ENCODE measurements at regions not wholly inside any gene's neighbourhood (a gene's known extent, or its start where the extent isn't known, plus 50 kb on each side); places are given as distances from the start of the nearest gene placed in this dataset.

GRCh38 chr2:126792993-126793392 is 105.7 kb upstream of the TEX51 start:
- no peak for DNase-seq (ENCODE audit: low read depth in 2 of 2)

- DNase-seq (ENCODE audit: low read depth in 2 of 2) = no peak
Observed at GRCh38 chr2:126793885-126794613, 104.6 kb upstream of the TEX51 start.

DNA sequence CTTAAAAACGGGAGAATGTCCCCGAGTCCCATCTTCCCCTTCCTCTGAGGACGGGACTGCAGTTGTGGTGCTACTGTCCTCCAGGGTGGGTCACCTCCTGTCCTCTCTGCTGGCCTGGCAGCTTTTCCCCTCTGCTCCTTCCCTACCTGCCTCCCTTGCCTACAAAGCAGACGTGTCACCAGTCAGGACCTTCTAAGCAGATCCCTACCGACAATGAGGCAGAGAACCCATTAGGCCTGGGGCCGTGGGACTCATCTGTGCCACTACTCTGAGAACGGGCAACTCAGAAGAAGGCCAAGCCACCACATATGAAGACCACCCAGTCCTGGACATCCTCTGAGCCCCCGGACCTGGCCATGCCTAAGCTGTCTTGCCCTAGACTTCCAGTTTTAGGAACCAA is 103.0 kb upstream of the TEX51 start:
- DNase-seq (ENCODE audit: low read depth in 2 of 2) = no peak

DNA sequence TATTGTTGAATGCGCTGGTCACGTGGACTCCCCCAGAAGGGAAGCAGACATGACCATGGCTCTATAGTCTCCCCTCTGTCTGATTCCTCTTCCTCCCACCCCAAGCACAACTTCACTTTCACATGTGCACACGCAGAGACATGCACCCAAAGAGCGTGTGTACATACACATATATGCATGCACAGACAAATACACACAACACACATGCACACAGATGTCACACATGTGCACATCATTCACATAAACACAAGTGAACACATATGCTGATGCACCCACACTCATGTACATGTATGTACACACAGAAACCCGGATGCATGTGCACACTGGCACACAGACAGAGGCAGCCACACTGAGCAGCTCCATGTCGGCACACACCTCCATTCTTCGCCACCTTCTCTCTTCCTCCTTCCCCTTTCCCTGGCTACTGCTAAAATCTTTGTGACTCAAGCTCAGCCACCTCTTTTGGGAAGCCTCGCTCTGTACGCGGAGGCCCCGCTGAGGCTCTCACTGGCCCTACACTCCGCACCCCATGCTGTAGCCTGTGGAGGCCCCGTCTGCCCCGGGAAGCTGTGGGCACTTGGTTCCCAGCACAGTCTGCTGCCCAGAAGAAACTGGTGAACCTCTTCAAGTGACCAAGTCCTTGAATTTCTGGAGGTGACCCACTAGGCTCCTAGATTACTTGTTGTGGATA is 101.6 kb upstream of the TEX51 start:
- DNase-seq (ENCODE audit: low read depth in 2 of 2) = no peak

DNA sequence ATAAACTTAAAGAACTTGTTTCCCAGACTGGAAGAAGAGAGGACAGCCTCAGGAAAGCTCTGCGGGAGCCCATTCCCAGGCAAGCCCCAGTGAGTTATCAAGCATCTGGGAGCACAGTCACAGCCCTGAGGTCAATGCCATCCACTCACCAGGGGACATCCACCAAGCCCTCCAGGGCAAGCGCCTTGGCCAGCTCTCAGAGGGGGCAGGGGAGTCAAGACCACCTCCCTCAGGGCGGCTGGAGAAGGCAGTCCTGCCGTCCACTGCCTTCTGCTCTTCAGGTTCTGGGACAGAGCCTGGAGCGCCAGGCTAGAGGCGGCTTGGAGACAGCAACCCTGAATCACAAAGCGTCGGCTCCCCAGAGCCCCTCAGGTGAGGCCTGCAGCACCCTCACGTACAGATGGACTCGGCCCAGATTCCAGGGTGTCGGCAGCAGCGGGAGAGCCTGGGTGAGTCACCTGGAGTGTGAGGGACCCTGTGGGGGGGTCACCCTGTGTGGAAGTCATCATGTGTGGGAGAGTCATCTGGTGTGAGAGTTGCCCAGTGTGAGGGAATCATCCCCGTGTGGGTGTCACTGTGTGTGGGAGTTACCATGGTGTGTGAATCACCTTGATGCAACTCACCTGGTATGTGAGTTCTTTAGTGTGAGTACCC is 100.9 kb upstream of the TEX51 start:
- no peak for DNase-seq (ENCODE audit: low read depth in 2 of 2)

DNA sequence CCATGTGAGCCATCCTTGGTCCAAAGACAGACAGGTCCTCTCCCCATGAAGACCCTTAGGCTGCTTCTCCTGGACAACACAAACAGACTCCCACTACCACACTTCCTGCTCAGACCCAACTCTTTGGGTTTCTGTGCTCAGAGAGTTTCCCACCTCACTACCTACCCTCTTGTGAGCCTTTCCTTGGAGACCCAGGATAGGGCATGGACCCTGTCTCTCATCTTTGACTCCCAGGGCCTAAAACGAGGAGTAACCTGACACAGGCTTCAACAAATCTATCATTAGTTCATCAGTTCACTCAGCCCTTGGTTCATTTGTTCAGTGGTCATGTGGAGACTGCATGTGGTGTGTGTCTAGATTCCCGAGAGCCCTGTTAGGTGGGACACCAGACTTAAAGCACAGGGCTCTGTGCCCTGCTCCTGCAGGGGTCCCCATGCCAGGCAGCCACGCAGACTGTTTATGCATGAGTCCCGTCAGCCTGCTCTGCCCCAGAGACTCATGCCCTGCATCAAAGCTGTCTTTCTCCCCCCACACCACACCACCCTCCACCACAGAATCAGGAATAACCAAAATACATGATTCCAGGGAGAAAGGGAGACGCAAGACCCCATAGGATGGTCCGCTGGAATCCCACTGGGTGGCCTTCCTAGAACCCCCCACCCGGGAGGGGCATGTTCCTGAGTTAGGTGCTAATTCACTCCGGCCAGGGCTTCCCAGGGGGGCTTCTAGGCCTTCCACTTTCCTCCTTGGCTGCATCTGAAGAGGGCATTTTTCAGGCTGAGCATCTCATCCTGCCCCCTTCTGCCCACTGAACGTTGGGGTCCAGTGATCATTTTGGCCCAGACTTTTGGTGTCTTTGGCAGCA is 100.2 kb upstream of the TEX51 start:
- DNase-seq (ENCODE audit: low read depth in 2 of 2) = no peak

DNA sequence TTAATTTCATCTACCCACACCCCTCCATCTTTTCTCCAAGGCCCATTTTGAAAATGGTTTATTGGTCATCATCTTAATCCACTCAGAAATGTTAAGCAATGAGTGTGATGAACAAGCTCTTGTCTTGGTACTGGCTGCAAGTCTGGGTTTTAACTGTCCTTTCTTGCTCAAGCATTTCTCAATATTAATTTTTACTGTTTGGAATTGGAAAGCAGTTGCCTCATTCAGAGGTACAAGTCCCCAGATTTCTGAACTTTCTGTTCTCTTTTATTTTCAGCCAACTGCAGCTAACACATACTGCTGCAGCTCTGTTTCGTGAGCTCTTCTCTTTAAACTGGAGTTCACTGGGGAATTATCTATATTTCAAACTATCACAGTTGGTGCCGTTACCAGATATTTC is 99.4 kb upstream of the TEX51 start:
- no peak for DNase-seq (ENCODE audit: low read depth in 2 of 2)

- no peak for DNase-seq (ENCODE audit: low read depth in 2 of 2)
Observed at GRCh38 chr2:126801473-126801872, 97.2 kb upstream of the TEX51 start.

- DNase-seq (ENCODE audit: low read depth in 2 of 2) = no peak
Observed at GRCh38 chr2:126802316-126802715, 96.4 kb upstream of the TEX51 start.

- DNase-seq (ENCODE audit: low read depth in 2 of 2) = no peak
Observed at GRCh38 chr2:126802774-126803433, 95.8 kb upstream of the TEX51 start.

- no peak for DNase-seq (ENCODE audit: low read depth in 2 of 2)
Observed at GRCh38 chr2:126803434-126803775, 95.3 kb upstream of the TEX51 start.

GRCh38 chr2:126804347-126804746 is 94.3 kb upstream of the TEX51 start:
- no peak for DNase-seq (ENCODE audit: low read depth in 2 of 2)

DNA sequence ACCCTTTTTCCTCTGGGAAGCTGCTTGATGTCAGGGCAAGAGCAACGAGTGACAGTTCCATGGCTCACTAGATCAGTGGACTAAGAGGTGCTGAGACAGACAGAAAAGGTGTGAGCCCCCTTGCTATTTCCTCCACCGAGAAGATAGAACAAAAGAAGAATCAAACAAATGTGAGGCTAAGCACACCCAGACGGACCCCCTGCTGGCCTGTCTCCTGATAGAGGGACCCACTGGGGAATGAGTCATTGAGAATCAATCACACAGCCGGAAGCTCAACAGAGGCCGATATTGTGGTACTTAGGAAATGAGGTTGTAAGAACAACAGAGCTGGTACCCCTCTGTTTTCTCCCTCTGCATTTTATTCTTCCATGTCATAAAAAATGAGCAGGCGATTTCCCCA is 89.8 kb upstream of the TEX51 start:
- no peak for DNase-seq (ENCODE audit: low read depth in 2 of 2)

- DNase-seq (ENCODE audit: low read depth in 2 of 2) = no peak
Observed at GRCh38 chr2:126809340-126809739, 89.3 kb upstream of the TEX51 start.

DNA sequence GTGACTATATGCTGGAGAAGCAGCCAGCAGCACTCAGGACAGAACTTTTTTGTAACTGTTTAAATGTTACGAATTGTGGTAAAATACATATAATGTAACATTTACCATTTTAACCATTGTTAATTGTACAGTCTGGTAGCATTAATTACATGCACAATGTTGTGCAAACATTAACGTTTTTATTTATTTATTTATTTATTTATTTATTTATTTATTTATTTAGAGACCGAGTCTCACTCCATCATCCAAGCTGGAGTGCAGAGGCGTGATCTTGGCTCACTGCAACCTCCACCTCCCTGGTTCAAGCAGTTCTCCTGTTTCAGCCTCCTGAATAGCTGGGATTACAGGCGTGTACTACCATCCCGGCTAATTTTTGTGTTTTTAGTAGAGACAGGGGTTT is 88.7 kb upstream of the TEX51 start:
- DNase-seq (ENCODE audit: low read depth in 2 of 2) = no peak

DNA sequence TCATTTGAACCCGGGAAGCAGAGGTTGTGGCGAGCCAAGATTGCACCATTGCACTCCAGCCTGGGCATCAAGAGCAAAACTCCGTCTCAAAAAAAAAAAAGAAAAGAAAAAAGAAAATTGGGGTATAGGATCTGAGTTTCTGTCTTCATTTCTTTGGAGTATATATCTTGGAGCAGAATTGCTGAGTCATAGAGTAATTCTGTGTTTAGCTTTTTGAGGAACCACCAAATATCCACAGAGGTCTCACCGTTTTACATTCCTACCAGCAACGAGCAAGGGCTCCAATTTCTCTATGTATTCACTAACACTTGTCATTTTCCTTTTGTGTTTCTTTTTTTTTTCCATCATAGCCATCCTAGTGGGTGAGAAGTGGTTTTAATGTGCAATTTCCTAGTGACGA is 87.6 kb upstream of the TEX51 start:
- no peak for DNase-seq (ENCODE audit: low read depth in 2 of 2)

DNA sequence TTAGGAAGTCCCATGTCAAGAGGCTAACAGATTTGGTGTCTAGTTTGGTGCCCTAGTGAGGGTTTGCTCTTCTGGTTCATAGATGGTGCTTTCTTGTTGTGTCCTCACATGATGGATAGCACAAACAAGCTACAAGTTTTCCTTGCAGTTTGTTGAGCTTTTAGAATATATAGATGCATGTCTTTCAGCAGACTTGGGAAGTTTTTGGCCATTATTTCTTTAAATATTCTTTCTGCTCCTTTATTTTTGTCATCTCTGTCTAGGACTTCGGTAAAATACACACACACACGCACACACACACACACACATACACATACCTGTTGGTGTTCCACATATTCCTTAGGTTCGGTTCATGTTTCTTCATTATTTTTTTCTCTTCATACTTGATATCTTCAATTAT is 81.5 kb upstream of the TEX51 start:
- no peak for DNase-seq (ENCODE audit: low read depth in 2 of 2)

DNA sequence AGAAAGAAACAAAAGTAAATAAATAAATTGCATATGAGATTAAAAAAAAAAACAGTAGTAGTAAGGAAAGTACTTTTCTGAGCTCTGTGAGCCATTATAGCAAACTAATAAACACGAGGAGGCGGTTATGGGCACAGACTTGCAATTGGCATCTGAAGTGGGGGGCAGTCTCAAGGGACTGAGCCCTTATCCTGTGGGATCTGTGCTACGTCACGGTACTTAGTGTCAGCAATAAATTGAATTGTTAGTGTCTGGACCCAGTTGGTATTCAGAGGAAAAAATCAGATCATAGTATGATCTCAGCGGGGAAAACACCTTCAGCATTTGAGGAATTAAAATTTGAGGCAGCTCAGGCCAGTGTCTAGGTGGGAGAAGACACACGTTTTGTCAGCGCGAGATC is 76.6 kb upstream of the TEX51 start:
- no peak for DNase-seq (ENCODE audit: low read depth in 2 of 2)

- DNase-seq (ENCODE audit: low read depth in 2 of 2) = no peak
Observed at GRCh38 chr2:126822921-126823320, 75.8 kb upstream of the TEX51 start.

GRCh38 chr2:126823951-126824350 is 74.7 kb upstream of the TEX51 start:
- no peak for DNase-seq (ENCODE audit: low read depth in 2 of 2)

- DNase-seq (ENCODE audit: low read depth in 2 of 2) = no peak
Observed at GRCh38 chr2:126824663-126825062, 74.0 kb upstream of the TEX51 start.

- DNase-seq (ENCODE audit: low read depth in 2 of 2) = no peak
Observed at GRCh38 chr2:126825316-126825715, 73.4 kb upstream of the TEX51 start.
